ENCODE measurements at regions not wholly inside any gene's neighbourhood (a gene's known extent, or its start where the extent isn't known, plus 50 kb on each side); places are given as distances from the start of the nearest gene placed in this dataset.

DNA sequence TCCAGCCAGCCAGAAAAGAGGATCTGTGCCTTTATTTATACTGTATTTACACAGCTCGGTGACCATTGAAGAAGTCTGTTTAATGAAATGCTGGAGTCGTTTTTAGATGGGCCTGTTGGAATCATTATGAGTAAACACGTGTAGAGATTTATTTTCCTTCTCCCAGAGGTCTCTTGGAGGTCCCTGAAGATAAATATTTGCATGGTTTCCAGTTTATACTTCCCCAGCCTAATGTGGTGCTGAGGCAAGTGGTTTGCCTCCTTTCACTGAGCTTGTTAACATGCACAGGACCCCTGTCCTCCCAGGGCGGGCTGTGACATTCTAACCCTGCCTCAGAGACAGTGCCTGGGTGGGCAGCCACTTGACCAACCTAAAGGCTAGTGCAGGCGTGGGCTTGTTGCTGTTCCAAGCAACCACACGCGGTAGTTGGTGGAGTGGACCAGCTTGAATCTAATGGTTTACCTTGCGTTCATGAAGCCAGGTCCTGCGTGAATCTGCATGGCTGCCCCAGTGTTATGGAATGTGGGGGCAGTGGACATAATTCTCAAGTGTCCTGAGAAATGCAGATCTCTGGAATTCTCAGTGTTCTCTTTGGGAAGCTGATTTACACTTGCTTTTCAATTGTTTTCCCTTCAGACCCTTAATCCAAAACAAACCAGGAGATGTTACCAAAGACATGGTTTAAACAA, 130.2 kb upstream of the DLX2 start:
- no peak for DNase-seq

- DNase-seq = no peak
These were observed 131.5 kb upstream of the DLX2 start for GRCh38 chr2:172233987-172234715.

GRCh38 chr2:172234716-172235691, 132.3 kb upstream of the DLX2 start:
- DNase-seq = no peak

DNA sequence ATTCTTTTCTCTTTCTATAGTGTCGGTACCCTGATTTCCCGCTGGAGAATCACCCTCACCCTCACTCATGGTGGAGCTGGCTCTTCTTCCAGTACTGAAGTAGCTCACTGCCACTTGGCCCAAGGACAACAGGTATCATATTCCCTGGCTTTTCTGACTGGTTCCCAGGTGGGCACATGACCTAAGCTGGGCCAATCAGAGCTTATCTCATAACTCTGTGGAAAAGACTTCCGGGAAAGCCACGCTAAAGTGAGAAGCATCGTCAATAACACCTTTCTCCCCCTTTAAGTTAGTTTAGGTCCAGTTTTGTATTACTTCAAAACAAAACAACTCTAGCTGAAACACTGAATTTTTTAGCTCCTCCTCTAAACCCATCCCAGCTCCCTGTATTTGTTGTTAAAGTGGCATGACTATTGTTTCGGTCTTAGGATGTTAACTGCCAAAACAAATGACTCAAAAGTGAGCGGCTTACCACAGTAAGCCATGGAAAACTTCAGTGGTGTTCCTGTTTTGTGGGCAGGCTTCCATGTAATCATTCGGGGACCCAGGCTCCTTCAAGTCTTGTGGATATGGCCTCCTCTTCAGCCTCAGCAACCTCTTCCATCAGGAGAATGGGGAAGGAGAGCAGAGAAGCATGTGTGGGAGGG, 137.4 kb upstream of the DLX2 start:
- DNase-seq = no peak

- DNase-seq = no peak
These were observed 138.5 kb upstream of the DLX2 start for GRCh38 chr2:172241222-172241621.

DNA sequence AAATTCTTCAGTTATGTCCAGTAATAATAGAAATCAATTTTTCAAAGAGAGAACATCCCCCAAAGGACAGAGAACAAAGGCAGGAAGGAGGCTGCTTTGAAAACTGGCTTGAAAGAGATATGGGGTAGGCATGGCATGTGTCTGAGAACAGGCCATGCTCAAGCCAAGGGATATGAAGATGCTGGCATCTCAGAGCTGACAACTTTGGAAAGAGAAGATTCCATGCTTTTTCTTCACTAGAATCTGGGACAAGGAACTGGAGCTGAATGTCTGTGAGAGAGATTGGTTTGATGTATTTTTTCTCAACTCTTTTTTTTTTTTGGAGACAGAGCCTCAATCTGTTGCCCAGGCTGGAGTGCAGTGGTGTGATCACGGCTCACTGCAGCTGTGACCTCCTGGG, 139.8 kb upstream of the DLX2 start:
- DNase-seq = no peak

GRCh38 chr2:172242961-172243360, 140.3 kb upstream of the DLX2 start:
- no peak for DNase-seq

DNA sequence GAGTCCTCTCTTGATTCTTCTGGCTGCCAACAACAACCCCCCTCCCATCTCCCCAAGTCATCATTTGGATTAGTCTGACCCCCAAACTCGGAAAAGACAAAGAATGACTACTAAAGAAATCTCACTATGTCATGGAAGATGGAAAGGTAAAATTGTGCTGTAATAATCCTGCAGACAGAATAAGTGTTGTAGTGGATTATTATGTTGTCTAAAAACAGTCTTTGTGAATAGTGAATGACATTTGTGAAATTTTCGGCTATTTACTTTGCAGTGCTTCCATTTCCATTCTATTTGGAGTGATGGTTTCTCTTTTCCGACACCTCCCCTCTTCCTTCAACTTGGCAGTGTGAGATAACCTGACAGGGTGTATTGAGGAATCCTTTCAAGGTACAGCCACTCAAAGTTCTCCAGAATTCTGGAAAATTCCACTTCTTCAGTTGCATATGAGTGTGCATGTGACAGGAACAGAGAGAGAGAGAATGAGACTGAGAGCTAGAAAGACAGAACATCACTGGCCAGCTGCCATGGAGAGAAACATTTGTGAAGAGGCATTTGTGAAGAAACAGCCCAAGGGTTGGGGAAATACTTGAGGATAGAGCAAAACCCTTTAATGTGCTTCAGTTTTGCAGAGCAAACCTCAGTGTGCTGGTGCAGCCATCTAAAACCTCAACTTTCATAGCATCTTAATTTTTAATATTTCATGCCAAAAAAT, 141.9 kb upstream of the DLX2 start:
- no peak for DNase-seq

DNA sequence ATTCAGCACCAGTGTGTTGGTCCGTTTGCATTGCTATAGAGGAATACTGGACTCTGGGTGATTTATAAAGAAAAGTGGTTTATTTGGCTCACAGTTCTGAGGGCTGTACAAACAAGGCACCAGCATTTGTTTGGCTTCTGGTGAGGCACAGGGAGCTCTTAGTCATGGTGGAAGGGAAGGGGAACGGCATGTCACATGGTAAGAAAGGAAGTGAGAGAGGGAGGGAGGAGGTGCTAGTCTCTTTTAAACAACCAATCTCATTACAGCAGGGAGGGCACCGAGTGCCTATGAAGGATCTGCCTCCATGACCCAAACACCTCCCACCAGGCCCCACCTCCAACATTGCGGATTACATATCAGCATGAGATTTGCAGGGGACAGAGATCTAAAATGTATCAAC, 143.9 kb upstream of the DLX2 start:
- DNase-seq = no peak

DNA sequence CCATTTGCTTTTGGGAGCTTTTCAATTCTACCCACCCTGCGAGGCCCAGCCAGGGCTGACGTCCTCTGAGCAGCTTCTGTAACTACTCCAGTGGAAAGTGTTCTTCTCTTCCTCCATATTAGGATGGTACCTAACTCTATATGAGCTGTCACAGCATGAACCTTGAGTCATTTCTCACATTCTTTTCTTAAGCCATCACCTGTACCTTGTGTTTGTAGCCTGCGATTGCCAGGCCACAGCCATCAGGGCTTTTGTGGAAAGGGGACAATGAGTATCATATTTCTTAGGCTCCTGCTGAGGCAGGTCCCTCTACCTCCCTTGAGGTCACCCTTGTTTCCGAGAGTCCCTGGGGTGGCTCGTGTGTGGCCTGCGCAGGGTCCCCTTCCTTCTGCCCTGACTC, 144.5 kb upstream of the DLX2 start:
- DNase-seq = no peak

DNA sequence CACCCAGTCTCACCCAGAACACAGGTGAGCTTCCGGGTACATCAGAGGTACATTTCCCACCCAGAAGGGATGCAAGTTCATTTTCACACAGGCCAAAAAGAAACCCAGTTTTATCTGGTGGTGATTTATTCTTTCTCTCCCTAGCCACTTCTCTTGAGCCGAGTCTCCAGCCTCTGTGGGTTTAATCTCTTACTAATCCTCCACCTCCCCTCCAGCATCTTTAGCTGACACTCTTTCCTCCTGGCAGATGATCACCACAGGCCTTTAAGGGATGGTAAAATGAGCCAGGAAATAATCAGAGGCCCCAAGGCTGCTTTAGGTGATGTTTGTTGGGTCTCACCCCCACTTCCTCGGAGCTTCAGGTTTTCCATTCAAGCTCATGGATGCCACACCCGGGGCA, 145.7 kb upstream of the DLX2 start:
- no peak for DNase-seq

GRCh38 chr2:172248785-172249187, 146.1 kb upstream of the DLX2 start:
- no peak for DNase-seq

DNA sequence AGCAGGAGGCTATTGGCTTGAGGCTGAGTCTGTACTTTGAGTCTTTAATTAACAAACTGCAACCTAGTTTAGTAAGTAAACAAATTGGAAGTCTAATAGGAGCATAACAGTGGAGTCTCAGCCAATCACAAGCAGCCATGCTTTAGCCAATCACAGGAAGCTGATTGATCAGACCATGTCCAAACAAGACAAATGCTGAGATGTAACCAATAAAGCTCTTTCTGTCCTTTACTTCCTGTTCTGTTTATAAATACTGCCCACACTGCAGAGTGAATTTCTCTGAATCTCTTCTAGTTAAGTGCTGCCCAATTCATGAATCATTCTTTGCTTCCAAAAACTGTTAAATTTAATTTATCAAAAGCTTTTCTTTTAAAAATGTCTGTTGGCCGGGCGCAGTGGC, 146.6 kb upstream of the DLX2 start:
- no peak for DNase-seq

DNA sequence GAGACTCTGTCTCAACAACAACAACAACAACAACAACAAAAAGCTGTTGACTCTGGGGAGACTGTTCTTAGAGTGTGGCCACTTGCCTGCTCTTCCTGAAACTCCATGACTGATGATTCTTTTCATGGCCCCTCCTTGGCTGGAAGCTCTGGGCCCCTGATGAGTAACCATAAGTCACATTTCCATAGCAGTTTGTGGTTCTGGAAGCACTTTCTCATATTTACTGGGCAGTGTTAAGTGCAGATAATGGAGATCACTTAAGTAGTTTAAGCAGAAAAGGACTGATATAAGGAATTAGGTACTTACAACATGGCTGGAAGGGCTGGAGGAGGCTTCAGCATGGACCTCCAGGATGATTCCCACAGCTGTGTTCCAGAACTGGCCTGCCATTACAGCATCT, 147.3 kb upstream of the DLX2 start:
- no peak for DNase-seq

DNA sequence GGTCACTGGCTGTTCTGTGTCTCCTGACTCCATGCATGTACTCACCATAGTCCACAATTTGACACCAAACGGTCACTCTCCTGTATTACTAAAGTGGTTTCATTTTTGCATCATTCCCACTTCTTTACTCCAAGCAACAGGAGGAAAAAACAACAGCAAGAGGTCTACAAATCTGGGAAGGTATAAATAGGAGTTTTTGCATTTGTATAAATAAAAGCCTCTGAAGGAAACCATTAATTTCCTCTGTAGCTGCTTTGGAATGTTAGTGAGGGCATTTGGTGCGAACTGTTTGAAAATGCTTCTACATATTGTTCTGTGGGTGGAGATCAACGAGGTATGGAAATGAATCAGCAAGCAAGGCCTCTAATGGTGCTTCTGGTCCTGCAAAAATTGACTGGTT, 148.5 kb upstream of the DLX2 start:
- no peak for DNase-seq

DNA sequence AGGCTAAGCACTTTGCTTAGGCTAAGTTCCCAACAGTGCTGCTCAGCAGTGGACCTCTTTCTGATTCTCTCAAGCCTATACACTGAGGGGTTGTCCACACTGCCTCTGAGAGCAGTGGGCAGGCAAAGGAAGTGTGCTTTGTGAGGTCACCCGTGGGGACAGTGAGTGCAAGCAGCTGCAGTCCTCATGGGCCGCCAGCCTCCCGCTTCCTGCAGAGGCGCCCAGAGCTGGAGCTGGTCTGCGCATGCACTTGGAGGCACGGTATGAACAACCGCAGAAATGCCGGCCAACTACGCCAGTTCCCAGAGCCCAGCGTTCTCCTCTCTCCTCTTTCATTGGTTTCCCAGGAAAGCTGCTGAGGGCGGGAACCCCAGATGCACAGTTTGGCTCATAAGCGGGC, 149.5 kb upstream of the DLX2 start:
- no peak for DNase-seq

DNA sequence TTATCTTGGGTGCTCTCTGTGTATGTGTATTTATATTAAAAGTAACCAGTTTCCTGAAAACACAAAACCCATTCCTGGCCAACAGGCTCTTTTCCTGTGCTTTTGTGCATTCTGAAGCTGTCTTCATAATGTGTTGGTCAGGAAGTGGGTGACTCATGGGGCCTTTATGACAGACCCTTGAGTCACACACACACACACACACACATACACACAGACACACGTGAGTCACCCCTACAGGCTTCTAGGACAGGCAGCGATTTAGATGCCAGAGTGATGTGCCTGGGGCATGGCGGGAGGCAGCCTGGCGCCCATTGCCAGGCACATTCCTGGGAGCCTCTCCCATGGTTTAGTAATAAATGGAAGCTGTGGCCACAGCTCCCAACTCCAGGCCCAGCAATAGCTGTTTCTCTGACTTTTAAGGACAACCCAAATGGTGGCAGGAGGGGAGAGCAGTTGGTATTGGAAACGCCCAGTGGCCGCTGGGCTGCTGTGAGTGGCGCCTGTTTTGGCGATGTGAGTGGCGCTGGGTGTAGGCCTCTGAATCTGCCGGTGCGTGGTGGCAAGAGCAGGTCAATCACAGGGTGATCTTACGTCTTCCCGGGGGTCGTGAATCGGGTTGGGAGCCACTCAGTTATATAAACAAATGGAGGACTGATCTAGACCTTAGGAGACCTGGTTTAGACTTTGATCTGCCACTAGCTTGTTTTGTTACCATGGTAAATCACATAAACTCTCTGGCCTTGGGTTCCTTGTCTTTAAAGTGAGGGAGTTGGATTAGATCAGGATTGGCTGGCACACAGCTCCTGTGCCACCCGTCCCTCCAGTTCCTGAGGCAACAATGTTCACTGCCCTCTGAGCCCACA, 150.7 kb upstream of the DLX2 start:
- DNase-seq = no peak

GRCh38 chr2:172256886-172257285, 154.2 kb upstream of the DLX2 start:
- DNase-seq = no peak

- no peak for DNase-seq
These were observed 157.1 kb upstream of the DLX2 start for GRCh38 chr2:172259827-172260226.

DNA sequence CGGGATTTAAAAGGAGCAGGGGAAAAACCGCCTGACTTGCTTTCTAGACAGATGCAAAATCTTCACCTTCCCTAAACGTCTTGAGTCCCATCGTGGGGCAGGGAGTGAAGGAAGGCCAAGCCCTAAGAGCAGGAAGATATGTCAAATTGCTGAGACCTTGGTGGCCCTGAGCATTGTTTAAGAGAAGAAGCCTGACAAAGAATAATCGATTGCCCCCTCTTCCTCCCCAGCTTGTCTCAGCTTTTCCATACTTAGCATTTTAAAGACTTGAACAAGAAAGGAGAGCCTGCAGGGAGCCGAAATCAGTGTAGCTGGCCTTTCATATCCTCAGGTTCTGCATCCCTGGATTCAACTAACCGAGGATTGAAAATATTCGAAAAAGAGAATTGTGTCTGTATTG, 157.6 kb upstream of the DLX2 start:
- DNase-seq = no peak

DNA sequence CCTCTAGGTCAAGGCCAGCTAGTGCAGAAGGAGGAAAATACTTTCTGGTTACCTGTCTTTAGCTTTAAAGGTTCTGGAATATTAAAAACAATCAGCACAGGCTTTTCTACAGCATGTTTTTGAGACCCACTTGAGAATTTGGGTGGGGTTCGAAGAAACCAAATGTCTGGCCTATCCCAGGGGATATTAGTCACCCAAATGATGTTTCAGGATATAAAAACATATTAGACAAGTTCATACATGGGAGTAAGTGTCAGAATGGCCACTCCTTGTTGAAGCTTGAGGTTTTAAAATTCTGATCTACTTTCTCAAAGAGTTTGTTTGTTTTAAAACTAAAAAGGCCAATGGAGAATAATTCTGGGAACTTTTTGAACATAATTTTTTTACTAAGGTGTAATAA, 158.6 kb upstream of the DLX2 start:
- no peak for DNase-seq

DNA sequence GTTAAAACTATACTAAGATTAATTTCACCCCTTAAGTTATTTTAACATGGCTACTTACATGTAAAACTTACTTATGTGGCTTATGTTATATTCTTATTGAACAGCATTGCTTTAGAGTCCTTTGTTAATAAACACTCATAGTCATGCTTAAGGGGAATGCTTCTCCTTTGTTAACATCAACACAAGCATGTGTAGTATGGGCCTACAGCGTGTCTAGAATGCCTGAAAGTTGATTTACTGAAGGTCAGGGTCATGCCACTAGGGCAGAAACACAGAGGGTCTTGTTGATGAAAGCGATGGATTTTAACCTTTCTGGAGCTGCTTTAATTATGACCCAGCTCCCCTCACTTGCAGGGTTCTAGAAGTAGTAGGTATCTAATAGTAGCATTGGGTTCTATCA, 159.8 kb upstream of the DLX2 start:
- DNase-seq = no peak

All from activated CD4-positive, CD25-positive, alpha-beta regulatory T cell treated with anti-CD3 and anti-CD28 coated beads, Interleukin-2, amount 50 U/mL, for 72 hours (primary cell).